MM.1S (cell line): ENCODE measurements at regions not wholly inside any gene's neighbourhood (a gene's known extent, or its start where the extent isn't known, plus 50 kb on each side); places are given as distances from the start of the nearest gene placed in this dataset.

Experiments used
- EZH2phosphoT487 ChIP-seq: fragments of 300-600 bp; sonication (generic); IDR thresholded peaks from 2 replicates; pipeline ENCODE4 v1.6.1; 2018; ENCODE audit warnings: antibody characterized with exemption, low read length
- TF ChIP-seq, protein P1 (sequence below): fragments of 300-600 bp; sonication (generic); IDR thresholded peaks from 2 replicates; pipeline ENCODE4 v1.5.1; 2016; ENCODE audit warnings: antibody characterized with exemption, low read length, mixed read lengths

DNA sequence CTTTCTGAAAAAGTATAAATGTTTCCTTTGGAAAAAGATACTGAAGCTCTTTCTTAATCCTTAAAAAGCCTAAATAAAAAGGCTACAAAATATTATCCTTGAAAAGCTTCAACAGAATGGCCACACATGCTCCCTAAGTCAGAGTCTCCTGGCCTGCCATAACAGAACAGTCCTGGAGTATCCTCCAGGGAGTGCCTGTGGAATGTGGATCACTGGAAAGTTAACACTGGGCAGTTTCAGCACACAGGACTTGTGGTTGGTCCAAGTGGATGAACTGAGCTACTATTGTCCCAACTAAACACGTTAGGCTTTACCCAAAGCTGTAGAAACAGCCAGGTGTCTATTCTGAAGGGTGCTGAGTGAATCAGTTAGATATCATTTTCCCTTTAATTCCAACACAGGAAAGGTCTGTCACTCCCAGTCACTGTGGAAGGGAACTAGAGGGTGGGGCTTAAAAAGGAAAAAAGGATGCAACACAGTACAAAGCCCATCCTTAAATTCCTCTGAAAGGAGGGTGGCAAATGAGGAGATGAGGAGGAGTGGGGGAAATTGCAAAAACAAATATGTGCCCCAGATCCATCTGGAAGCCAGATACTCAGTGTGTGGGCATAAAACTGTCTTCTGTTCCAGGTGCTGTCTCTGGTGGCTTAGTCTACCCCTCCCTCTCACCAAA, 196.3 kb upstream of the SPAG17 start:
- no peak for TF ChIP-seq EZH2phosphoT487
- TF ChIP-seq, protein P1, sequence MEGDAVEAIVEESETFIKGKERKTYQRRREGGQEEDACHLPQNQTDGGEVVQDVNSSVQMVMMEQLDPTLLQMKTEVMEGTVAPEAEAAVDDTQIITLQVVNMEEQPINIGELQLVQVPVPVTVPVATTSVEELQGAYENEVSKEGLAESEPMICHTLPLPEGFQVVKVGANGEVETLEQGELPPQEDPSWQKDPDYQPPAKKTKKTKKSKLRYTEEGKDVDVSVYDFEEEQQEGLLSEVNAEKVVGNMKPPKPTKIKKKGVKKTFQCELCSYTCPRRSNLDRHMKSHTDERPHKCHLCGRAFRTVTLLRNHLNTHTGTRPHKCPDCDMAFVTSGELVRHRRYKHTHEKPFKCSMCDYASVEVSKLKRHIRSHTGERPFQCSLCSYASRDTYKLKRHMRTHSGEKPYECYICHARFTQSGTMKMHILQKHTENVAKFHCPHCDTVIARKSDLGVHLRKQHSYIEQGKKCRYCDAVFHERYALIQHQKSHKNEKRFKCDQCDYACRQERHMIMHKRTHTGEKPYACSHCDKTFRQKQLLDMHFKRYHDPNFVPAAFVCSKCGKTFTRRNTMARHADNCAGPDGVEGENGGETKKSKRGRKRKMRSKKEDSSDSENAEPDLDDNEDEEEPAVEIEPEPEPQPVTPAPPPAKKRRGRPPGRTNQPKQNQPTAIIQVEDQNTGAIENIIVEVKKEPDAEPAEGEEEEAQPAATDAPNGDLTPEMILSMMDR = no peak
